ENCODE measurements at regions not wholly inside any gene's neighbourhood (a gene's known extent, or its start where the extent isn't known, plus 50 kb on each side); places are given as distances from the start of the nearest gene placed in this dataset.
A peak's percentile ranks its signal among the peaks of the same experiment; 100 is the strongest.

- H4K20me1 ChIP-seq (ENCODE audit: control insufficient read depth, extremely low read depth, insufficient read depth, low read length), result no peaks in the 10 kb centered on the region
- H3K27me3 ChIP-seq (ENCODE audit: control insufficient read depth, insufficient read depth, low read length), result no peaks in the 10 kb centered on the region
- peak; percentile 28 to 43 for DNase-seq (ENCODE audit: low read depth in 2 of 2)
- no peak overlapping the region for H3K4me3 ChIP-seq (replicated peaks in 1 of 4; ENCODE audit: control extremely low read depth in 1 of 4, insufficient read depth in 1 of 4, low read depth in 3 of 4, low read length in 4 of 4)
- H2AFZ ChIP-seq (ENCODE audit: low read length), result no peak overlapping the region
- no peaks in the 10 kb centered on the region for H3K79me2 ChIP-seq (ENCODE audit: control insufficient read depth, insufficient read depth, low read length)
- no peaks in the 10 kb centered on the region for H3K4me1 ChIP-seq (ENCODE audit: control insufficient read depth, extremely low read depth, insufficient read depth, low read length)
- H3K9ac ChIP-seq (ENCODE audit: insufficient read depth, low read length), result no peak overlapping the region
- no peaks in the 10 kb centered on the region for H3K36me3 ChIP-seq (ENCODE audit: control insufficient read depth, insufficient read depth, low read length)
- no peaks in the 10 kb centered on the region for H3K9me3 ChIP-seq (ENCODE audit: control insufficient read depth, insufficient read depth, low read depth, low read length)
- H3K27ac ChIP-seq (ENCODE audit: insufficient read depth, low read length), result no peak overlapping the region
- TF ChIP-seq, protein P1, sequence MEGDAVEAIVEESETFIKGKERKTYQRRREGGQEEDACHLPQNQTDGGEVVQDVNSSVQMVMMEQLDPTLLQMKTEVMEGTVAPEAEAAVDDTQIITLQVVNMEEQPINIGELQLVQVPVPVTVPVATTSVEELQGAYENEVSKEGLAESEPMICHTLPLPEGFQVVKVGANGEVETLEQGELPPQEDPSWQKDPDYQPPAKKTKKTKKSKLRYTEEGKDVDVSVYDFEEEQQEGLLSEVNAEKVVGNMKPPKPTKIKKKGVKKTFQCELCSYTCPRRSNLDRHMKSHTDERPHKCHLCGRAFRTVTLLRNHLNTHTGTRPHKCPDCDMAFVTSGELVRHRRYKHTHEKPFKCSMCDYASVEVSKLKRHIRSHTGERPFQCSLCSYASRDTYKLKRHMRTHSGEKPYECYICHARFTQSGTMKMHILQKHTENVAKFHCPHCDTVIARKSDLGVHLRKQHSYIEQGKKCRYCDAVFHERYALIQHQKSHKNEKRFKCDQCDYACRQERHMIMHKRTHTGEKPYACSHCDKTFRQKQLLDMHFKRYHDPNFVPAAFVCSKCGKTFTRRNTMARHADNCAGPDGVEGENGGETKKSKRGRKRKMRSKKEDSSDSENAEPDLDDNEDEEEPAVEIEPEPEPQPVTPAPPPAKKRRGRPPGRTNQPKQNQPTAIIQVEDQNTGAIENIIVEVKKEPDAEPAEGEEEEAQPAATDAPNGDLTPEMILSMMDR (conservative IDR thresholded peaks at IDR 0.05 in 1 of 2, IDR thresholded peaks at IDR 0.05 in 1 of 2; ENCODE audit: low read depth in 1 of 2, low read length in 2 of 2), result peak; percentile 69 to 75
- TF ChIP-seq EZH2 (IDR thresholded peaks at IDR 0.05; ENCODE audit: low read length, missing control alignments), result no peak
- no peak overlapping the region for H3K4me2 ChIP-seq (ENCODE audit: extremely low read depth, insufficient read depth, low read length)
Measured at GRCh38 chr15:70362886-70363285, 265.2 kb upstream of the TLE3 start.

DNA sequence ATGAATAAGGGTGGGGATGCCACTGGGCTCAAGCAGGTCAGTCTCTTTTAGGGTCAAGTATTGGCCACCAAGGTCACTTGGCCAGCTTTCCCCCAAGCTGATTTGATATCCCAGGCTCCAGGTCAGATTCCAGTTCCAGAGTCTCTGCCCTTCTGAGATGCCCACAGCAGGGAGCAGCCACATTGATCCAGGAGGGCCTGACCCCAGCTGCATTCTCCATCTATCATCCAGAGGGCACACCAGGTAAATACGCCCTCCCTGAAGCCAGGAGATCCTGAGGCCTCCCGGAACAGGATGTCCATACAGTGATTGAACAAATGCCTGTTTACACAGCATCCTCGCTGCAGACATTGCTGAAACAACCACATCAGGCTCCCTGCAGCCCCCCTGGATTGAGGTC, 264.6 kb upstream of the TLE3 start:
- no peaks in the 10 kb centered on the region for H3K27me3 ChIP-seq (ENCODE audit: control insufficient read depth, insufficient read depth, low read length)
- no peak for TF ChIP-seq EZH2 (IDR thresholded peaks at IDR 0.05; ENCODE audit: low read length, missing control alignments)
- TF ChIP-seq, protein P1 (conservative IDR thresholded peaks at IDR 0.05 in 1 of 2, IDR thresholded peaks at IDR 0.05 in 1 of 2; ENCODE audit: low read depth in 1 of 2, low read length in 2 of 2), result no peak
- H2AFZ ChIP-seq (ENCODE audit: low read length), result no peak overlapping the region
- no peak overlapping the region for H3K4me2 ChIP-seq (ENCODE audit: extremely low read depth, insufficient read depth, low read length)
- no peaks in the 10 kb centered on the region for H3K79me2 ChIP-seq (ENCODE audit: control insufficient read depth, insufficient read depth, low read length)
- no peak for DNase-seq (ENCODE audit: low read depth in 2 of 2)
- no peaks in the 10 kb centered on the region for H4K20me1 ChIP-seq (ENCODE audit: control insufficient read depth, extremely low read depth, insufficient read depth, low read length)
- no peaks in the 10 kb centered on the region for H3K4me1 ChIP-seq (ENCODE audit: control insufficient read depth, extremely low read depth, insufficient read depth, low read length)
- no peaks in the 10 kb centered on the region for H3K9me3 ChIP-seq (ENCODE audit: control insufficient read depth, insufficient read depth, low read depth, low read length)
- no peak overlapping the region for H3K9ac ChIP-seq (ENCODE audit: insufficient read depth, low read length)
- H3K27ac ChIP-seq (ENCODE audit: insufficient read depth, low read length), result no peak overlapping the region
- H3K36me3 ChIP-seq (ENCODE audit: control insufficient read depth, insufficient read depth, low read length), result no peaks in the 10 kb centered on the region
- H3K4me3 ChIP-seq (replicated peaks in 1 of 4; ENCODE audit: control extremely low read depth in 1 of 4, insufficient read depth in 1 of 4, low read depth in 3 of 4, low read length in 4 of 4), result no peak overlapping the region

GRCh38 chr15:70361891-70362290, 264.2 kb upstream of the TLE3 start:
- Histone ChIP-seq H4K20me1 (ENCODE audit: control insufficient read depth, extremely low read depth, insufficient read depth, low read length) (no peaks in the 10 kb centered on the region), H3K4me3 (replicated peaks in 1 of 4; ENCODE audit: control extremely low read depth in 1 of 4, insufficient read depth in 1 of 4, low read depth in 3 of 4, low read length in 4 of 4) (no peak overlapping the region), H3K9ac (ENCODE audit: insufficient read depth, low read length) (no peak overlapping the region), H3K79me2 (ENCODE audit: control insufficient read depth, insufficient read depth, low read length) (no peaks in the 10 kb centered on the region), H3K36me3 (ENCODE audit: control insufficient read depth, insufficient read depth, low read length) (no peaks in the 10 kb centered on the region), H2AFZ (ENCODE audit: low read length) (no peak overlapping the region), H3K27ac (ENCODE audit: insufficient read depth, low read length) (no peak overlapping the region), H3K4me2 (ENCODE audit: extremely low read depth, insufficient read depth, low read length) (no peak overlapping the region), H3K9me3 (ENCODE audit: control insufficient read depth, insufficient read depth, low read depth, low read length) (no peaks in the 10 kb centered on the region), H3K4me1 (ENCODE audit: control insufficient read depth, extremely low read depth, insufficient read depth, low read length) (no peaks in the 10 kb centered on the region), H3K27me3 (ENCODE audit: control insufficient read depth, insufficient read depth, low read length) (no peaks in the 10 kb centered on the region)
- TF ChIP-seq, protein P1 (conservative IDR thresholded peaks at IDR 0.05 in 1 of 2, IDR thresholded peaks at IDR 0.05 in 1 of 2; ENCODE audit: low read depth in 1 of 2, low read length in 2 of 2), result no peak
- no peak for TF ChIP-seq EZH2 (IDR thresholded peaks at IDR 0.05; ENCODE audit: low read length, missing control alignments)
- no peak for DNase-seq (ENCODE audit: low read depth in 2 of 2)
